ENCODE measurements at regions not wholly inside any gene's neighbourhood (a gene's known extent, or its start where the extent isn't known, plus 50 kb on each side); places are given as distances from the start of the nearest gene placed in this dataset.
"Not testable (repeated sequence)": the region's sequence is repeated elsewhere in the genome, so short reads cannot be mapped to it uniquely, and the experiment has no call there.

DNA sequence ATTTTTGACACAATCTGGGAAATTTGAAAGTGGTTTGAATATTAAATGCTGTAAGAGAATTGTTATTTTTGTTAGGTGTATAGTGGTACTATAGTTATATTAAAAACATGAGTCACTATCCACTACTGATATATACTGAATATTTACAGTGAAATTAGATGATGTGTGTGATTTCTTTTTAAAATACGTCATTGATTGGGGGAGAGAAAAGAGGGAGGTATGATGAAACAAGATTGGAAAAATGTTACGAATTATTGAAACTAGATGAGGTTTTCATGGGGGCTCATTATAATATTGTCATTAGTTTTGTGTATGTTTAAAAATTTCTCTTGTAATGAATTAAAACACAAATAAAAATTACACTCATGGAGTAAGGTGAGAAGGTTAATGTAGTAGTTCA, 571.4 kb downstream of the HTR7 start:
- H3K36me3 ChIP-seq (ENCODE audit: control insufficient read depth, insufficient read depth, low read length, severe bottlenecking): no peaks in the 10 kb centered on the region
- no peaks in the 10 kb centered on the region for H3K27me3 ChIP-seq (replicated peaks; ENCODE audit: control insufficient read depth, insufficient read depth, low read length)
- no peak overlapping the region for H3K4me3 ChIP-seq (ENCODE audit: low read length)
- no peaks in the 10 kb centered on the region for H3K9me3 ChIP-seq (ENCODE audit: control insufficient read depth, low read length)
- H3K4me1 ChIP-seq (ENCODE audit: control insufficient read depth, insufficient read depth, low read length): no peaks in the 10 kb centered on the region
- H3K9ac ChIP-seq (ENCODE audit: low read length): no peak overlapping the region
- DNase-seq (ENCODE audit: low read depth): no peak

- Histone ChIP-seq H3K9me3 (ENCODE audit: control insufficient read depth, low read length) (no peaks in the 10 kb centered on the region), H3K9ac (ENCODE audit: low read length) (no peak overlapping the region), H3K4me3 (ENCODE audit: low read length) (no peak overlapping the region), H3K4me1 (ENCODE audit: control insufficient read depth, insufficient read depth, low read length) (no peaks in the 10 kb centered on the region), H3K27me3 (replicated peaks; ENCODE audit: control insufficient read depth, insufficient read depth, low read length) (no peaks in the 10 kb centered on the region), H3K36me3 (ENCODE audit: control insufficient read depth, insufficient read depth, low read length, severe bottlenecking) (no peaks in the 10 kb centered on the region)
- no peak for DNase-seq (ENCODE audit: low read depth)
Measured at GRCh38 chr10:90286941-90287340, 570.9 kb downstream of the HTR7 start.

DNA sequence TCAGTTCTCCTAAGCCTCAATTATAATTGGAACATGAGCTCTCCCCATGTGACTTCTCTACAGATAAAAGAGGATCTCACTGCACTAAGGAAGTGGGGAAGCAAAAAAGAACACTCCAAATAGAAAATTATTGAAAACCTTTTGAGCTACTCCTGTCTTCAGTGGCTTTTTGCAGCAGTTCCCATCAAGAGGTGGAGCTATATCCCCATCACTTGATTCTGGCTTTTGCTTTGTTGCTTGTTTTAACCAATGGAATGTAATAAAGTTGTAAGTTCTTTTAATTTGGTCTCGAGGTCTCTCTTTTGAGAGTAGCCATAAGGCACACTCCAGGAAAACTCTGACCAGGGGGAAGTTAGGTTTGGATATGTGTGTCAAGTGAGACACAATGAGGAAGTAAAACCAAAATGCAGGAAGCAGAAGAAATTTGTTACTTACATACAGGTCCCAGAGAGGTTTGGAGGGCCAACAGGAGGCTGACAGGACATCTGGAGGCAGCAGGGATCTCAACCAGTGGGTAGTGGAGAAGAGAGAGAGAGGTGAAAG, 569.4 kb downstream of the HTR7 start:
- no peaks in the 10 kb centered on the region for H3K36me3 ChIP-seq (ENCODE audit: control insufficient read depth, insufficient read depth, low read length, severe bottlenecking)
- H3K4me3 ChIP-seq (ENCODE audit: low read length): no peak overlapping the region
- no peaks in the 10 kb centered on the region for H3K27me3 ChIP-seq (replicated peaks; ENCODE audit: control insufficient read depth, insufficient read depth, low read length)
- no peaks in the 10 kb centered on the region for H3K4me1 ChIP-seq (ENCODE audit: control insufficient read depth, insufficient read depth, low read length)
- DNase-seq (ENCODE audit: low read depth): peak; percentile 64
- H3K9me3 ChIP-seq (ENCODE audit: control insufficient read depth, low read length): no peaks in the 10 kb centered on the region
- H3K9ac ChIP-seq (ENCODE audit: low read length): no peak overlapping the region

- Histone ChIP-seq H3K36me3 (ENCODE audit: control insufficient read depth, insufficient read depth, low read length, severe bottlenecking) (no peaks in the 10 kb centered on the region), H3K9me3 (ENCODE audit: control insufficient read depth, low read length) (no peaks in the 10 kb centered on the region)
Measured at GRCh38 chr10:90289037-90289436, 568.8 kb downstream of the HTR7 start.

DNA sequence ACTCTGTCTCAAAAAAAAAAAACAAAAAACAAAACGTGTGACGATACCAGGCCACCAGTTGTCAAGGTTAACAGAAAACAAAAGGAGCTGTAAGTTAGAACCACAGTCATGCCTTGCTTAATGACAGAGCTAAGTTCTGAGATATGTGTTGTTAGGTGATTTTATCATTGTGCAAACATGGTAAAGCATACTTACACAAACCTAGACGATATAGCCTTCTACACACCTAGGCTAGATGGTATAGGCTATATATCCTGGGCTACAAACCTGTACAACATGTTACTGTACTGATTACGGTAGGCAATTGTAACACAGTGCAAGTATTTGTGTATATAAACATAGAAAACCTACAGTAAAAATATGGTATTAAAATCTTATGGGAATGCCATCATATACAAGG, 564.2 kb downstream of the HTR7 start:
- H3K4me1 ChIP-seq (ENCODE audit: control insufficient read depth, insufficient read depth, low read length): no peaks in the 10 kb centered on the region
- H3K9me3 ChIP-seq (ENCODE audit: control insufficient read depth, low read length): no peaks in the 10 kb centered on the region
- no peaks in the 10 kb centered on the region for H3K36me3 ChIP-seq (ENCODE audit: control insufficient read depth, insufficient read depth, low read length, severe bottlenecking)
- no peak overlapping the region for H3K4me3 ChIP-seq (ENCODE audit: low read length)
- DNase-seq (ENCODE audit: low read depth): no peak
- H3K27me3 ChIP-seq (replicated peaks; ENCODE audit: control insufficient read depth, insufficient read depth, low read length): no peaks in the 10 kb centered on the region
- no peak overlapping the region for H3K9ac ChIP-seq (ENCODE audit: low read length)

More at GRCh38 chr10:90289037-90289436, 568.8 kb downstream of the HTR7 start:
- Histone ChIP-seq H3K4me1 (ENCODE audit: control insufficient read depth, insufficient read depth, low read length) (no peaks in the 10 kb centered on the region), H3K4me3 (ENCODE audit: low read length) (no peak overlapping the region), H3K9ac (ENCODE audit: low read length) (no peak overlapping the region), H3K27me3 (replicated peaks; ENCODE audit: control insufficient read depth, insufficient read depth, low read length) (no peaks in the 10 kb centered on the region)
- DNase-seq (ENCODE audit: low read depth): no peak

GRCh38 chr10:90294821-90295540, 562.9 kb downstream of the HTR7 start:
- H3K27me3 ChIP-seq (replicated peaks; ENCODE audit: control insufficient read depth, insufficient read depth, low read length); H3K9me3 ChIP-seq (ENCODE audit: control insufficient read depth, low read length); H3K36me3 ChIP-seq (ENCODE audit: control insufficient read depth, insufficient read depth, low read length, severe bottlenecking); H3K4me1 ChIP-seq (ENCODE audit: control insufficient read depth, insufficient read depth, low read length); H3K4me3 ChIP-seq (ENCODE audit: low read length); H3K9ac ChIP-seq (ENCODE audit: low read length); DNase-seq (ENCODE audit: low read depth): not testable (repeated sequence)

DNA sequence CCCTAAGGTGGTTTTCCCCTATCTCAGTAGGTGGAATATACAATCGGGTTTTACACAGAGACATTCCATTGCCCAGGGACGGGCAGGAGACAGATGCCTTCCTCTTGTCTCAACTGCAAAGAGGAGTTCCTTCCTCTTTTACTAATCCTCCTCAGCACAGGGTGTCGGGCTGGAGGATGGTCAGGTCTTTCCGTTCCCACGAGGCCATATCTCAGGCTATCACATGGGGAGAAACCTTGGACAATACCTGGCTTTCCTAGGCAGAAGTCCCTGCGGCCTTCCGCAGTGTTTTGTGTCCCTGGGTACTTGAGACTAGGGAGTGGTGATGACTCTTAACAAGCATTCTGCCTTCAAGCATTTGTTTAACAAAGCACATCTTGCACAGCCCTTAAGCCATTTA, 555.8 kb downstream of the HTR7 start:
- not testable (repeated sequence) for H3K4me1 ChIP-seq (ENCODE audit: control insufficient read depth, insufficient read depth, low read length); H3K27me3 ChIP-seq (replicated peaks; ENCODE audit: control insufficient read depth, insufficient read depth, low read length); H3K4me3 ChIP-seq (ENCODE audit: low read length); H3K9me3 ChIP-seq (ENCODE audit: control insufficient read depth, low read length); H3K9ac ChIP-seq (ENCODE audit: low read length); DNase-seq (ENCODE audit: low read depth); H3K36me3 ChIP-seq (ENCODE audit: control insufficient read depth, insufficient read depth, low read length, severe bottlenecking)

GRCh38 chr10:90302758-90303481, 554.9 kb downstream of the HTR7 start:
- no peaks in the 10 kb centered on the region for H3K9me3 ChIP-seq (ENCODE audit: control insufficient read depth, low read length)
- H3K4me3 ChIP-seq (ENCODE audit: low read length): no peak overlapping the region
- no peak for DNase-seq (ENCODE audit: low read depth)
- no peak overlapping the region for H3K9ac ChIP-seq (ENCODE audit: low read length)
- H3K27me3 ChIP-seq (replicated peaks; ENCODE audit: control insufficient read depth, insufficient read depth, low read length): no peaks in the 10 kb centered on the region
- peaks cover 4% of the 10 kb centered on the region for H3K4me1 ChIP-seq (ENCODE audit: control insufficient read depth, insufficient read depth, low read length)
- H3K36me3 ChIP-seq (ENCODE audit: control insufficient read depth, insufficient read depth, low read length, severe bottlenecking): no peaks in the 10 kb centered on the region

- Histone ChIP-seq H3K4me3 (ENCODE audit: low read length) (no peak overlapping the region), H3K36me3 (ENCODE audit: control insufficient read depth, insufficient read depth, low read length, severe bottlenecking) (no peaks in the 10 kb centered on the region), H3K27me3 (replicated peaks; ENCODE audit: control insufficient read depth, insufficient read depth, low read length) (no peaks in the 10 kb centered on the region), H3K9ac (ENCODE audit: low read length) (no peak overlapping the region), H3K9me3 (ENCODE audit: control insufficient read depth, low read length) (peaks cover 3% of the 10 kb centered on the region), H3K4me1 (ENCODE audit: control insufficient read depth, insufficient read depth, low read length) (peaks cover 4% of the 10 kb centered on the region)
- no peak for DNase-seq (ENCODE audit: low read depth)
Measured at GRCh38 chr10:90304533-90304932, 553.3 kb downstream of the HTR7 start.

- Histone ChIP-seq H3K27me3 (replicated peaks; ENCODE audit: control insufficient read depth, insufficient read depth, low read length) (no peaks in the 10 kb centered on the region), H3K4me3 (ENCODE audit: low read length) (no peak overlapping the region), H3K9me3 (ENCODE audit: control insufficient read depth, low read length) (peaks cover 3% of the 10 kb centered on the region), H3K4me1 (ENCODE audit: control insufficient read depth, insufficient read depth, low read length) (peaks cover 4% of the 10 kb centered on the region), H3K9ac (ENCODE audit: low read length) (no peak overlapping the region), H3K36me3 (ENCODE audit: control insufficient read depth, insufficient read depth, low read length, severe bottlenecking) (no peaks in the 10 kb centered on the region)
- DNase-seq (ENCODE audit: low read depth): peak; percentile 82
Measured at GRCh38 chr10:90306187-90306586, 551.7 kb downstream of the HTR7 start.

GRCh38 chr10:90308223-90308622, 549.6 kb downstream of the HTR7 start:
- H3K9ac ChIP-seq (ENCODE audit: low read length): no peak overlapping the region
- no peak overlapping the region for H3K4me3 ChIP-seq (ENCODE audit: low read length)
- H3K4me1 ChIP-seq (ENCODE audit: control insufficient read depth, insufficient read depth, low read length): peaks cover 4% of the 10 kb centered on the region

More at GRCh38 chr10:90308223-90308622, 549.6 kb downstream of the HTR7 start:
- Histone ChIP-seq H3K9me3 (ENCODE audit: control insufficient read depth, low read length) (peaks cover 3% of the 10 kb centered on the region), H3K27me3 (replicated peaks; ENCODE audit: control insufficient read depth, insufficient read depth, low read length) (no peaks in the 10 kb centered on the region), H3K36me3 (ENCODE audit: control insufficient read depth, insufficient read depth, low read length, severe bottlenecking) (no peaks in the 10 kb centered on the region)
- DNase-seq (ENCODE audit: low read depth): no peak
